SU-DHL-6 (cell line): ENCODE measurements at regions not wholly inside any gene's neighbourhood (a gene's known extent, or its start where the extent isn't known, plus 50 kb on each side); places are given as distances from the start of the nearest gene placed in this dataset.

Source experiments
- H2AFZ ChIP-seq: fragments of 200-600 bp; sonication (generic); 2 replicates; pipeline ENCODE4 v1.6.1; 2014; ENCODE audit warnings: low read depth, mild to moderate bottlenecking, moderate library complexity, mixed read lengths, antibody characterized with exemption, low read length; ENCODE audit not compliant: severe bottlenecking
- H3F3A ChIP-seq: fragments of 200-600 bp; shearing (Covaris generic); 2 replicates; pipeline ENCODE4 v1.6.0; 2016; ENCODE audit warnings: antibody characterized with exemption, mild to moderate bottlenecking; ENCODE audit not compliant: insufficient read depth
- H3K27ac ChIP-seq: fragments of 200-600 bp; sonication (generic); 2 replicates; pipeline ENCODE4 v1.5.1; 2016; ENCODE audit warnings: low read depth, mild to moderate bottlenecking, low read length, moderate library complexity, mixed read lengths
- H3K27me3 ChIP-seq: fragments of 200-600 bp; sonication (generic), shearing (Covaris generic); 2 replicates; pipeline ENCODE4 v1.6.0; 2014; ENCODE audit warnings: mild to moderate bottlenecking, low read length
- H3K36me3 ChIP-seq: fragments of 200-600 bp; sonication (generic); 2 replicates; pipeline ENCODE4 v1.6.1; 2014; ENCODE audit warnings: mild to moderate bottlenecking, low read length, mixed read lengths
- H3K4me2 ChIP-seq: fragments of 300-600, 200-600 bp; shearing (Covaris generic), sonication (generic); 2 replicates; pipeline ENCODE4 v1.6.0; 2014; ENCODE audit warnings: low read length, low read depth, mild to moderate bottlenecking; ENCODE audit not compliant: poor library complexity, severe bottlenecking
- H3K4me3 ChIP-seq: fragments of 200-600 bp; sonication (generic); 2 replicates; pipeline ENCODE4 v1.5.1; 2014; ENCODE audit warnings: antibody characterized with exemption, low read length, mild to moderate bottlenecking, mixed read lengths; ENCODE audit not compliant: insufficient read depth, poor library complexity, severe bottlenecking
- H3K79me2 ChIP-seq: fragments of 200-600 bp; sonication (generic); 2 replicates; pipeline ENCODE4 v1.6.1; 2014; ENCODE audit warnings: mild to moderate bottlenecking, low read length, moderate library complexity; ENCODE audit not compliant: insufficient read depth
- H3K9ac ChIP-seq: fragments of 200-600 bp; sonication (generic); 2 replicates; pipeline ENCODE4 v1.7.0; 2014; ENCODE audit warnings: mild to moderate bottlenecking, low read length
- H3K9me2 ChIP-seq: fragments of 200-600 bp; sonication (generic); replicated peaks from 2 replicates; pipeline ENCODE4 v1.6.1; 2014; ENCODE audit warnings: low read length; ENCODE audit not compliant: insufficient read depth
- H3K9me3 ChIP-seq: fragments of 200-600 bp; sonication (generic); 2 replicates; pipeline ENCODE4 v1.6.1; 2014; ENCODE audit warnings: low read length, mixed read lengths; ENCODE audit not compliant: insufficient read depth
- H4K20me1 ChIP-seq: fragments of 200-600 bp; sonication (generic); 2 replicates; pipeline ENCODE4 v1.6.1; 2014; ENCODE audit warnings: low read depth, mild to moderate bottlenecking, antibody characterized with exemption, low read length, moderate library complexity, mixed read lengths
- EZH2phosphoT487 ChIP-seq: fragments of 200-600 bp; sonication (generic), shearing (Covaris generic); conservative IDR thresholded peaks from 2 replicates; pipeline ENCODE4 v1.6.1; 2018; ENCODE audit warnings: mild to moderate bottlenecking, antibody characterized with exemption, low read length, moderate library complexity, mixed read lengths
- TF ChIP-seq, protein P1 (sequence below): fragments of 200-600 bp; sonication (generic); IDR thresholded peaks from one replicate; pipeline ENCODE4 v1.5.1; 2017; ENCODE audit warnings: antibody characterized with exemption, mild to moderate bottlenecking, low read length, moderate library complexity; ENCODE audit not compliant: insufficient read depth, poor library complexity, severe bottlenecking

- Histone ChIP-seq H3F3A (no peaks in the 10 kb centered on the region), H3K27ac (no peak overlapping the region), H3K4me3 (no peak overlapping the region), H3K4me2 (no peak overlapping the region), H3K9ac (no peak overlapping the region), H3K9me2 (no peaks in the 10 kb centered on the region), H3K9me3 (no peaks in the 10 kb centered on the region), H3K27me3 (no peaks in the 10 kb centered on the region), H3K36me3 (no peaks in the 10 kb centered on the region), H4K20me1 (no peaks in the 10 kb centered on the region), H3K79me2 (no peaks in the 10 kb centered on the region), H2AFZ (no peak overlapping the region)
- TF ChIP-seq, protein P1, sequence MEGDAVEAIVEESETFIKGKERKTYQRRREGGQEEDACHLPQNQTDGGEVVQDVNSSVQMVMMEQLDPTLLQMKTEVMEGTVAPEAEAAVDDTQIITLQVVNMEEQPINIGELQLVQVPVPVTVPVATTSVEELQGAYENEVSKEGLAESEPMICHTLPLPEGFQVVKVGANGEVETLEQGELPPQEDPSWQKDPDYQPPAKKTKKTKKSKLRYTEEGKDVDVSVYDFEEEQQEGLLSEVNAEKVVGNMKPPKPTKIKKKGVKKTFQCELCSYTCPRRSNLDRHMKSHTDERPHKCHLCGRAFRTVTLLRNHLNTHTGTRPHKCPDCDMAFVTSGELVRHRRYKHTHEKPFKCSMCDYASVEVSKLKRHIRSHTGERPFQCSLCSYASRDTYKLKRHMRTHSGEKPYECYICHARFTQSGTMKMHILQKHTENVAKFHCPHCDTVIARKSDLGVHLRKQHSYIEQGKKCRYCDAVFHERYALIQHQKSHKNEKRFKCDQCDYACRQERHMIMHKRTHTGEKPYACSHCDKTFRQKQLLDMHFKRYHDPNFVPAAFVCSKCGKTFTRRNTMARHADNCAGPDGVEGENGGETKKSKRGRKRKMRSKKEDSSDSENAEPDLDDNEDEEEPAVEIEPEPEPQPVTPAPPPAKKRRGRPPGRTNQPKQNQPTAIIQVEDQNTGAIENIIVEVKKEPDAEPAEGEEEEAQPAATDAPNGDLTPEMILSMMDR: no peak
- TF ChIP-seq EZH2phosphoT487: no peak
Measured at GRCh38 chr2:88942798-88943197, 251.3 kb downstream of the RPIA start.

- Histone ChIP-seq H2AFZ (no peak overlapping the region), H4K20me1 (no peaks in the 10 kb centered on the region), H3K4me3 (peak overlapping the region; percentile 58), H3K9me3 (no peaks in the 10 kb centered on the region), H3K4me2 (peak overlapping the region; percentile 100), H3F3A (peaks cover 21% of the 10 kb centered on the region), H3K27ac (peak overlapping the region; percentile 100), H3K79me2 (peaks cover 18% of the 10 kb centered on the region), H3K9ac (peak overlapping the region; percentile 94), H3K9me2 (no peaks in the 10 kb centered on the region), H3K36me3 (no peaks in the 10 kb centered on the region), H3K27me3 (no peaks in the 10 kb centered on the region)
- TF ChIP-seq EZH2phosphoT487: no peak
- TF ChIP-seq, protein P1: no peak
Measured at GRCh38 chr2:88949336-88949735, 257.9 kb downstream of the RPIA start.

DNA sequence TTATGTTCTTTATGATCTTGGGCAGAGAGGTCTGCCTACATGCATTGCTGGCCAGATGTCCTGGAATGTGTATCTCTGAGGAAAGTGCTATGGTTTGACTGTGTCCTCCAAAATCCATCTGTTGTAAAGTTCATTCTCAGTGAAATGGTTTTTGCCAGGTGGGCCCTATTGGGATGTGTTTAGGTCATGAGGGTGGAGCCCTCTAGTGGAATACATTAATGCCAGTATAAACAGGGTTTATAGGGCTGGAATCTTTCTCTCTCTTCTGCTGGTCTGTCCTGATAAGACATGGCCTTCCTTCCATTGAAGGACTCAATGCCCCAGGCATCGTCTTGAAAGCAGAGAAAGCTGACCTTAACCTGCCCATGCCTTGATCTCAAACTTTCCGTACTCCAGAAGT lies 258.5 kb downstream of the RPIA start:
- Histone ChIP-seq H3K9ac (peak overlapping the region; percentile 94), H3K9me2 (no peaks in the 10 kb centered on the region), H2AFZ (no peak overlapping the region), H3K4me2 (peak overlapping the region; percentile 100), H4K20me1 (no peaks in the 10 kb centered on the region), H3K27ac (peak overlapping the region; percentile 100), H3F3A (peaks cover 21% of the 10 kb centered on the region), H3K4me3 (peak overlapping the region; percentile 58), H3K79me2 (peaks cover 18% of the 10 kb centered on the region), H3K9me3 (no peaks in the 10 kb centered on the region), H3K36me3 (no peaks in the 10 kb centered on the region), H3K27me3 (no peaks in the 10 kb centered on the region)
- TF ChIP-seq, protein P1: peak; percentile 44
- TF ChIP-seq EZH2phosphoT487: no peak

DNA sequence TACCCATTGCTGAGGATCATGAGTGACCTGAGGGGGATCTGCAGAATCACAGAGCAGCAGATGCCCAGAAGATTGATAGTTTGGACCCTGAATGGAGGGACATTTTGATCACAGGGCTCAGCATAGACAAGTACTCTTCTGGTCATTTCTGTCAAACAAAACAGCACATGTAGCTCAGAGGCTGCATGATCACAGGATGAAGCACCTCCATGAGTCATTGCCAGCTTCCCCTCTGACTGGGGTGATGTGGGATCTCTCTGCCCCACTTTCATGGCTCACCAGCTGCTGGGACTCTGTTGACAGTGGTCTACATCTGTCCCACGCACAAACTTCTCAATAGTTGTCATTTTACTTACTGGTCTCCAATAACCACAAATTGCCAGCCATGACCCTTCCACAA lies 264.1 kb downstream of the RPIA start:
- no peak overlapping the region for H3K4me3 ChIP-seq
- H3K4me2 ChIP-seq: no peak overlapping the region
- H3K27me3 ChIP-seq: no peaks in the 10 kb centered on the region
- no peaks in the 10 kb centered on the region for H3K36me3 ChIP-seq
- H2AFZ ChIP-seq: no peak overlapping the region
- no peaks in the 10 kb centered on the region for H3K9me2 ChIP-seq
- no peaks in the 10 kb centered on the region for H4K20me1 ChIP-seq
- TF ChIP-seq, protein P1: no peak
- no peak for TF ChIP-seq EZH2phosphoT487
- H3K9ac ChIP-seq: no peak overlapping the region
- H3K9me3 ChIP-seq: no peaks in the 10 kb centered on the region
- H3K79me2 ChIP-seq: peaks cover 3% of the 10 kb centered on the region; the same call in 1 of the 2 replicates
- H3F3A ChIP-seq: no peaks in the 10 kb centered on the region
- H3K27ac ChIP-seq: no peak overlapping the region
